T-helper 17 cell (primary cell): ENCODE measurements at regions not wholly inside any gene's neighbourhood (a gene's known extent, or its start where the extent isn't known, plus 50 kb on each side); places are given as distances from the start of the nearest gene placed in this dataset.

Experiments used
- ATAC-seq: fragments of 150-1000 bp; cut with Tn5 transposase; 2 replicates; pipeline ENCODE4 v1.10.0; 2021; ENCODE audit warnings: mild to moderate bottlenecking, moderate library complexity
- DNase-seq, 3 donors: peaks; one replicate each; pipeline versions ENCODE4 v3.0.0 to v3.0.0-alpha.2; 2020 to 2021
- H3K9me3 ChIP-seq: one replicate; pipeline ENCODE4 v1.7.0; 2013; ENCODE audit warnings: low read length, mild to moderate bottlenecking; ENCODE audit not compliant: control insufficient read depth, poor library complexity, severe bottlenecking
- H3K27ac Mint-ChIP-seq: one replicate; pipeline ENCODE4 v1.8.0; 2022; ENCODE audit warnings: mild to moderate bottlenecking, moderate library complexity, mixed read lengths
- H3K27me3 Mint-ChIP-seq: one replicate; pipeline ENCODE4 v1.8.0; 2022; ENCODE audit warnings: mixed read lengths
- H3K36me3 Mint-ChIP-seq: one replicate; pipeline ENCODE4 v1.8.0; 2022; ENCODE audit warnings: low read depth, mixed read lengths
- H3K4me1 Mint-ChIP-seq: one replicate; pipeline ENCODE4 v1.8.0; 2022; ENCODE audit warnings: mild to moderate bottlenecking, mixed read lengths
- H3K4me3 Mint-ChIP-seq: one replicate; pipeline ENCODE4 v1.8.0; 2022; ENCODE audit warnings: mild to moderate bottlenecking, moderate library complexity, mixed read lengths

DNA sequence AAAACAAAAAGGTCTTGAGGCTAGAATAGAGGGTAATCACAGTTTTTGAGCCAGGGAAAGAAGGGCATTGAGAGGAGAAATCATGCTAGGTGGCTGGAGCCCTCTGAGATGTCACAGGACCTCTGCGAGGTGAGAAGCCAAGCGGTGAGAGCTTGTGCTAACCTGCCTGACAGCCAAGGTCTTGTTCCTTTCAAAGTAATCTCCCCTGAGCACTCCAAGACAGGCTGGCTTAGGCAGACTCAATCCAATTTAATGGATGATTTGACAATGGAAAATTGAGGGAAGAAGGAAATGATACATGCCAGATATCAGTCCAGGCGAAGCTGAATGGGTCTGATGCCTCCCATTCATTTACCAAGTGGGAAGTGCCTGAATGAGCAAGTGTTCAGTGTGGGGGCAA lies 311.9 kb upstream of the PTBP2 start:
- no peaks in the 10 kb centered on the region for H3K4me1 Mint-ChIP-seq
- ATAC-seq (no peak), DNase-seq (no peak)
- H3K4me3 Mint-ChIP-seq = no peak overlapping the region
- no peaks in the 10 kb centered on the region for H3K36me3 Mint-ChIP-seq
- no peaks in the 10 kb centered on the region for H3K9me3 ChIP-seq
- H3K27ac Mint-ChIP-seq = no peak overlapping the region
- no peaks in the 10 kb centered on the region for H3K27me3 Mint-ChIP-seq

GRCh38 chr1:96411006-96411405 lies 310.6 kb upstream of the PTBP2 start:
- Mint-ChIP-seq H3K4me1 (no peaks in the 10 kb centered on the region), H3K27me3 (no peaks in the 10 kb centered on the region), H3K36me3 (no peaks in the 10 kb centered on the region), H3K27ac (no peak overlapping the region), H3K4me3 (no peak overlapping the region)
- no peak for ATAC-seq
- H3K9me3 ChIP-seq = no peaks in the 10 kb centered on the region
- no peak for DNase-seq

- no peaks in the 10 kb centered on the region for H3K4me1 Mint-ChIP-seq
- H3K4me3 Mint-ChIP-seq = no peak overlapping the region
- H3K27ac Mint-ChIP-seq = no peak overlapping the region
- H3K9me3 ChIP-seq = no peaks in the 10 kb centered on the region
- DNase-seq (no peak), ATAC-seq (no peak)
- no peaks in the 10 kb centered on the region for H3K36me3 Mint-ChIP-seq
- H3K27me3 Mint-ChIP-seq = no peaks in the 10 kb centered on the region
These were observed 307.0 kb upstream of the PTBP2 start for GRCh38 chr1:96414598-96414997.

- H3K9me3 ChIP-seq = no peaks in the 10 kb centered on the region
- ATAC-seq = no peak
- Mint-ChIP-seq H3K27ac (no peak overlapping the region), H3K36me3 (no peaks in the 10 kb centered on the region), H3K27me3 (no peaks in the 10 kb centered on the region), H3K4me3 (no peak overlapping the region), H3K4me1 (no peaks in the 10 kb centered on the region)
- DNase-seq = no peak
These were observed 305.4 kb upstream of the PTBP2 start for GRCh38 chr1:96416111-96416595.

- Mint-ChIP-seq H3K27me3 (no peaks in the 10 kb centered on the region), H3K27ac (no peak overlapping the region), H3K4me1 (no peaks in the 10 kb centered on the region), H3K36me3 (no peaks in the 10 kb centered on the region), H3K4me3 (no peak overlapping the region)
- no peaks in the 10 kb centered on the region for H3K9me3 ChIP-seq
- ATAC-seq (no peak), DNase-seq (no peak)
These were observed 304.7 kb upstream of the PTBP2 start for GRCh38 chr1:96416701-96417444.

DNA sequence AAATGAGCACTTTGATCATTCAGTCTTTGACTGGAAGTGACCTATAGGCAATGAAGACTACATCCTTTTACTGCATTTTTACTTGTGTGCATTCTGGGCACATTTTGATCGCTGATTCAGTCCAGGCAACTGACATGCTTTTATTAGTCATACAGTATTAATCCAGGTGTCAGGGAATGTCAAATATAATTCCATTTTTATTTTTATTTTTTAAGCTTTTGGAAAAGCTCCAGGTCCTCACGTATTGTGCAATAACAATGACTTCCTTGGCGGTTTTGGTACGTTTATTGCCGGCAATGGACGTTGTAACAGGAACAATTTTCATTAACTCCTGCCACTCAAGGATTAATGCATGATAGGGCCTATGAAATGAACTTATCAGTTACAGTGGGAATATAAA lies 302.6 kb upstream of the PTBP2 start:
- Mint-ChIP-seq H3K36me3 (no peaks in the 10 kb centered on the region), H3K4me3 (no peak overlapping the region), H3K27ac (no peak overlapping the region), H3K4me1 (no peaks in the 10 kb centered on the region), H3K27me3 (no peaks in the 10 kb centered on the region)
- ATAC-seq = no peak
- no peaks in the 10 kb centered on the region for H3K9me3 ChIP-seq
- no peak for DNase-seq

- Mint-ChIP-seq H3K4me3 (no peak overlapping the region), H3K36me3 (no peaks in the 10 kb centered on the region), H3K27me3 (no peaks in the 10 kb centered on the region), H3K4me1 (no peaks in the 10 kb centered on the region), H3K27ac (no peak overlapping the region)
- no peak for ATAC-seq
- DNase-seq = no peak
- no peaks in the 10 kb centered on the region for H3K9me3 ChIP-seq
These were observed 296.7 kb upstream of the PTBP2 start for GRCh38 chr1:96424877-96425276.

DNA sequence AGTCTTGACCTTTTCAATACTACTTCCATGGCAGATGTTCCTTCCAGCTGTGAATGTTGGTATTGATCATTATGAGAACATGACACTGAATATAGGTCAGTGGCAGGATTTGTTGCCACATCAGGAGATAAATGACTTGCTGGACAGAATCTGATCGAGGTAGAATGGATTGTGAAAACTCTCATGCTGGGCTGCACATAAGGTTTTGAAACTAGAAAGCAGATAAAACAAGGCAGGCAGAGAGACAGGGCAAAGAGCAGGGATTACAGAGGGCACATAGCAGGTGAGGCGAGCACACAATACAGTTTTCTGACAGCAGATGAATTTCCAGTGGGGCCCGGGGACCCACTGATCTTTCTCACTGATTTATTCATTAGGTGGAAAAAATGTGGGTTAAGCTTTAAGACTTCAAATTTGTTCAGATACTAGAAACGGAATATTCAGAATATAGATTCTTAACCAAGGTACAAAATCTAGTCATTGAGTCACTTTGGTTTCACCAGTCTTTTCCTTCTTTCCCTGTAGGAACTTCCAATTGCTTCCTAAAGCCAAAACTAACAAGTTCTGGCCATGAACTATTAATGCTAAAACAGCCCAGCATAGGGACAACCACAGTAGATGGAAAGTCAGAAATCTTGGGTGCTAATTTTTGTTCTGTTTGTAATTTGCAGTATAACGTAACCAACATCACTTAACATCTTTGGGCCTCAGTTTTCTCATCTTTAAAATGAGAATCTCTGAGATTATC lies 296.0 kb upstream of the PTBP2 start:
- H3K36me3 Mint-ChIP-seq = no peaks in the 10 kb centered on the region
- H3K4me3 Mint-ChIP-seq = no peak overlapping the region
- no peak overlapping the region for H3K27ac Mint-ChIP-seq
- H3K9me3 ChIP-seq = no peaks in the 10 kb centered on the region
- no peak for ATAC-seq
- H3K4me1 Mint-ChIP-seq = no peaks in the 10 kb centered on the region
- H3K27me3 Mint-ChIP-seq = no peaks in the 10 kb centered on the region
- DNase-seq = no peak

- Mint-ChIP-seq H3K27me3 (no peaks in the 10 kb centered on the region), H3K4me3 (no peak overlapping the region), H3K27ac (no peak overlapping the region)
These were observed 294.0 kb upstream of the PTBP2 start for GRCh38 chr1:96427616-96428015.

DNA sequence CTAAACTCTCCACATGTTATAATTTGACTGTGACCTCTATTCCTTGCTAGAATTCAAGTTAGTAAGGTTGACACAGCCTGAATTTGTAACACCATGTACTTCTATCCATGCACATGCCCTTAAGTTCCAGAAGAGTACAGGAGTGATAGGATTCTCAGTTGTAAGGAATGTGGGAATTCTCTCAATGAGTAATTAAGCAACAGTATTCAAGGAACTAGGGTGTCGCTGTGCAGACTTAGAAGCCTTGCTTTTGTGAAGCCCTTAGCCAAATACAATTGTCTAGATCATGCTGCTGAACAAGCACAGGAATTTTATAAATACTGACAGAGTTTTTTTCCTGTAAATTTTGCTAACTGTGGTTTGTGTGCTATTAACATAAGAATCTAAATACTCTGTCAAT lies 276.3 kb upstream of the PTBP2 start:
- H3K9me3 ChIP-seq = no peaks in the 10 kb centered on the region
- Mint-ChIP-seq H3K4me3 (no peak overlapping the region), H3K4me1 (no peaks in the 10 kb centered on the region), H3K27ac (no peak overlapping the region), H3K27me3 (no peaks in the 10 kb centered on the region), H3K36me3 (peaks cover 2% of the 10 kb centered on the region)
- ATAC-seq (no peak), DNase-seq (no peak)

More at GRCh38 chr1:96427616-96428015, 294.0 kb upstream of the PTBP2 start:
- DNase-seq (no peak), ATAC-seq (no peak)
- no peaks in the 10 kb centered on the region for H3K9me3 ChIP-seq
- H3K36me3 Mint-ChIP-seq = no peaks in the 10 kb centered on the region
- H3K4me1 Mint-ChIP-seq = no peaks in the 10 kb centered on the region

- ATAC-seq (no peak), DNase-seq (no peak)
- Mint-ChIP-seq H3K4me3 (no peak overlapping the region), H3K27me3 (no peaks in the 10 kb centered on the region), H3K4me1 (no peaks in the 10 kb centered on the region), H3K27ac (no peak overlapping the region), H3K36me3 (no peaks in the 10 kb centered on the region)
- no peaks in the 10 kb centered on the region for H3K9me3 ChIP-seq
These were observed 257.5 kb upstream of the PTBP2 start for GRCh38 chr1:96464066-96464465.

- DNase-seq (no peak), ATAC-seq (no peak)
- no peaks in the 10 kb centered on the region for H3K27me3 Mint-ChIP-seq
- H3K4me3 Mint-ChIP-seq = no peak overlapping the region
- H3K27ac Mint-ChIP-seq = no peak overlapping the region
- no peaks in the 10 kb centered on the region for H3K9me3 ChIP-seq
- no peaks in the 10 kb centered on the region for H3K36me3 Mint-ChIP-seq
- H3K4me1 Mint-ChIP-seq = no peaks in the 10 kb centered on the region
These were observed 257.1 kb upstream of the PTBP2 start for GRCh38 chr1:96464522-96464921.

GRCh38 chr1:96464991-96465390 lies 256.6 kb upstream of the PTBP2 start:
- H3K27me3 Mint-ChIP-seq = no peaks in the 10 kb centered on the region
- H3K9me3 ChIP-seq = no peaks in the 10 kb centered on the region
- H3K36me3 Mint-ChIP-seq = no peaks in the 10 kb centered on the region
- no peak for DNase-seq
- no peak overlapping the region for H3K27ac Mint-ChIP-seq
- no peak overlapping the region for H3K4me3 Mint-ChIP-seq
- H3K4me1 Mint-ChIP-seq = no peaks in the 10 kb centered on the region
- ATAC-seq = no peak

GRCh38 chr1:96465441-96465840 lies 256.1 kb upstream of the PTBP2 start:
- Mint-ChIP-seq H3K36me3 (no peaks in the 10 kb centered on the region), H3K4me1 (no peaks in the 10 kb centered on the region), H3K27me3 (no peaks in the 10 kb centered on the region), H3K4me3 (no peak overlapping the region), H3K27ac (no peak overlapping the region)
- no peaks in the 10 kb centered on the region for H3K9me3 ChIP-seq
- DNase-seq (no peak), ATAC-seq (no peak)
